HS-5 (cell line): ENCODE measurements at regions not wholly inside any gene's neighbourhood (a gene's known extent, or its start where the extent isn't known, plus 50 kb on each side); places are given as distances from the start of the nearest gene placed in this dataset.
A peak's percentile ranks its signal among the peaks of the same experiment; 100 is the strongest.

Experiments
- DNase-seq: peaks from one replicate; pipeline ENCODE4 v3.0.0-alpha.2; 2012; ENCODE audit warnings: low read depth

DNA sequence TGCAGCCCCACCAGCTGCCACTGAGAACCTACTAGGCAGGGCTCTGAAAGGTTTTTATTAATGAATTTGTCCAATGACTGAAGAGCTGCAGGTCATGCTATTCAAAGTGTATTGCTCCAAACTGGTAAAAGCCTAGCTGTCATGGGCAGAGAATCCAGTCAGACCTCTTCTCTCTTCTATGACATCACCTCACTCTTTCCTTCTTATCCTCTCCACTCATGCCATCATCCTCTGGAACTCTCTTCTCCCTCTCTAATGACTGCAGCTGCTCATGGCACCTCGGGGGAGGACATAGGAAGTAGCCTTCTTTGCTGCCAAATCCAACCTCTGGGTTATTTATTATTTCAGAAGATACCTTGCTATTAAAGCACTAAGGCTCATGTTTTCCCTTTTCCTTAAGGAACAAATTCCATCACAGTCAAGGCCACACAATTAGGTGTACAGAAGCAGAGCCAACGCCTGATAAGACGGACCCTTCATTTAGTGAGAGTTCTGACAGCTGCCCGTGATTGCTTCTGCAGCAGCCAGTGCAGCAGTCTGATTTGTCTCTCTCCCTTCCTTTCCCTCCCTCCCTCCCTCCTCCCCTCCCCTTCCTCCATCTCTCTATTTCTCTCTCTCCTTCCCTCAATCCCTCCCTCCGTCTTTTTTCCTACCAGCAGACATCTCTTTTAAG lies 87.0 kb upstream of the ONECUT1 start:
- no peak for DNase-seq

DNA sequence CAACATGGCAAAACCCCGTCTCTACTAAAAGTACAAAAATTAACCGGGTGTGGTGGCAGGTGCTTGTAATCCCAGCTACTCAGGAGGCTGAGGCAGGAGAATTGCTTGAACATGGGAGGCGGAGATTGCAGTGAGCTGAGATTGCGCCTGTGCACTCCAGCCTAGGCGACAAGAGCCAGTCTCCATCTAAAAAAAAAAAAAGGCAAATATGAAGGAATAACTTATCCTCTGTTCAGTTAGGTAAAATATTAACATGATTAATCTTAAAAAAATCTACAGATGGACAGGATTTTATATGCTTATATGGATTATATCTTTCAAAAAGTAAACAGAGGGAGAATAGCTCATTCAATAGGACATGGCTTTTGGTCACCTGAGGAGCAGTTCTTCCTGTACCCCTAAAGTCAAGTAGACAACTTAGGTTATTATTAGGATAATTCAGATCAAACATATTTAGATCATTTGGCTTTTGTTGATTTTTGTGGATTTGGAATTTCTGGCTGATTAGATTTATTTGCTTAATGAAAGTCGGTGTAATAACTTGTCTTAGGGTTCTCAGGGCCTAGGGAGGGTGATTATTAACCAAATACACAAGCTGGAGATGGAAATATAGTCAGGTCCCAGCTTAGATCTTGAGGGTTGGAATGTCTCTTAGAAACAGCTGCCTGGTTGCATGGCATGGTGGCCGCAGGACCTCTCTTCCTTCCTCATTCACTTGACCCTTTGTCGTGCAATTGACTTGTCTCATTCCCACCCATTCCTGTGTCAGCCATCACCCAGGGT lies 82.1 kb upstream of the ONECUT1 start:
- DNase-seq = no peak

DNA sequence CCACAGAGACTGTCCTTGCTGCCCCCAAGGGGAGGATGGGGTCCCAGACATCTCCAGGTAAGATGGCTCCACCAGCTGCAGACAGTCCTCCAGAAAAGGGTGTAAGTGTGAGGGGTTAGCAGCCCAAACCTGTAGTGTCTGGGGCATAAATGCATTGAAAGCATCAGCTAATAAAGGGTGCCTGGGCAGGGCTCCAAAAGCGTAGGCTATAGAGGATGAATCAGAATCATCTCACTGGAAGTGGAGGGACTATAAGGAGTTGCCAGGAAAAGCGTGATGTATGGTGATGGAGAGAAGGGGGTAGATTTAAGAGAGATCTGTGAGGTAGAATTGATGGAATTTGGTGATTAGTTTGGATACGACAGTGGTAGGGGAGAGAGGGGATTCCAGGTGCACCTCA lies 79.9 kb upstream of the ONECUT1 start:
- no peak for DNase-seq

DNA sequence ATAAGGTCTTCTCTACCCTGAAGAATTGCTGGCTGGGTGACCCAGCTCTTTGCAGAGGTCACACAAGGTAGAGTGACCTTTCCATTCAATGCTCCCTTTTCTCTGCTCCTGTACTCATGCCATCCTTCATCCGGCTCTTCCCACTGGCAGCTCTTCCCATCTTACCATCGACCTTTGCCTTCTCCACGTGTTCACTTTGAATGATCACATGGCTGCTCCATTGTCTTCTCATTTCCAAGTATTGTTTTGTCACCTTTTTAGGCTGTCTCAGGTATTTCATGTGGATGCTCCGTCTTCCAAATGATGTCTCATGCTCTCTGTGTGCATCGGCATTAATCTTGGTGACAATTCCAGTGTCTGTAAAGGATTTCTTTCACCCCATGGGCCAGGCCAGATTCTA lies 76.6 kb upstream of the ONECUT1 start:
- no peak for DNase-seq

DNA sequence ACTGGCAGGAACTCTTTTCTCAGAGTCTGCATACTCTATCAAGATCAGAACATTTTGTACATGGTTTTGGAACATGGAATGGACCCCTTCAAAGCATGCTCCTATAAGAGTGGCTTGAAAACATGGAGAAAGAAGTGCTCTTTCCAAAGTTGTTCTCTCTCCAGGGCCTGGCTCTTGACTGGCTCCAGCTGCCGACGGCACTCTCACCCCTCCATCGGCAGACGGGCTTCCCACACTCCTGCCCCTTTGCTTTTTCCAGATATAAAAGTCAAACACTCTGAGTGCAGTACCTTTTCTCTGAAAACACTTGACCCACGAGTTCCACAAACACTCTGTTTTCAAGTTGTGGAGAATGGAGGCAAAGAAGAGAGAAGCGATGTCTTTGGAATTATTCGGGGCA lies 72.5 kb upstream of the ONECUT1 start:
- no peak for DNase-seq

DNA sequence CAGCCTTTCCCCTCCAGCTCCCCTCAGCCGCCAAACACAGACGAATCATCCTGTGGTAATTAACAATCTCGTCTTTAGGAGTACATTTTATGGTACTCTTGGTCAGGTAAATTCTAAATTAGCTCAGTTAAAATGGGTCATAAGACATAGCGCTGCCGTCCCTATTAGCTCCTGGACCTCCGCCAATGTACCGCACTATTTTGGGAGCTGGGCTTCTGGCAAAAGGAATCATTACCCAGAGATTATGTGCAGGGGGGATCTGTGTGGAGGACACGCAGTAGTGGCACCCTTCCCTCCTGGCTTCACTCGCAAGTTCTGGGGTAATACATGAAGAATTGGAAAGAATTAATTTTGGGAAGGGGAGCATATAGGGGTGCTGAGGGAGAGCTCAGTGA lies 68.6 kb upstream of the ONECUT1 start:
- DNase-seq = no peak

DNA sequence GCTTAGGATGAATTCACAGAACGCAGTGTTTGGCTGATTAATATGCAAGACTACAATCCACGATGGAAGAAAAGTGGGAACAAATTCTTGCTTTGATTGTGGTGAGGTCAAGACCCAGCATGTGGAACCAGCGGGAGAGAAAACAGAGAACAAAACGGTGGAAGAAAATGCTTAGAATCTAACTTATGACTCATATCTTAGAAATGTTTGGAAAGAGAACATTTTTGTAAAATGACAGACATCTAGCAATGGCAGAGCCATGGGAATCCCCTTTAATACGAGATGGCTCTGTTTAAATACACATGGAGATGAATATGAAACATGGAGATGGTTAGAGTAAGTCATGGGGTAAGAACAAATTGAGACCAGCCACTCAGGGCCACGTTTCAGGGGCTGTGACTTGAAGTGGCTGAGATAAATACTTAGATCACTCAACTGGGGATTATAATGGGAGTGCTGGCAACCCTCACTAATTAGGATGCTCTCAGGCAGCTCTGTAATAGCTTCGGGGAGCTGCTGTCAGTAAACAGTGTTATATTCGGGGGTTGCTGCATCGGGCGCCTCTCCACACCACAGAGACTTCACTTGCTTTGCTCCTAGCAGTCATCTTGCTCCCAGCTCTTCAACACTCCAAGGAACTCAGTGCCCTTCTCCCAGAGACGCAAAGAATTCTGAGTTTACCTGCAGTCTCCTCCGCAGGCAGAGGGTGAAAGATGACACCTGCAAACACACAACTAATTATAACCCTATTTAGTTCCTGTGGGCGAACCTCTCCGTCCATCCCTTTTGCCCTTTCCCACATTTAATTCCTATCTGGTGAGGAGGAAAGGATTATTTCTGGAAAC lies 68.0 kb upstream of the ONECUT1 start:
- peak; percentile 26 for DNase-seq

DNA sequence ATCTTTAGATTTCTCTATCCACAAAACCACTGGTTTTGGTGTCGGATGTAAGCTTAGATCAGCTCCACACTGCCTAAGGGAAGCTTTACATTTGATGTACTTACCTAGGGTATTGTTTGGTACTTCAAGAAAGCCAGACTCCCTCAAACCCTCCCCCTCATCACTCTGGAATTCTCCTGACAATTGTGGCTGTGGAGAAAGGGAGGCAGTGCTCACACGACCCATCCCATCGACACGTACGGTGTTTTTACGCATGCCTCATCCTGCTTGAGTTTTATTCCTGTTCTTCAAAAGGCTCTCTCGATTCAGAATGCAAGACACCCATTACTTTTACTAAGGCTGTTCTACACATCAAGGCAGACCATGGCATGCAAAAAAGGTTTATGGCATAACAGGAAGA lies 67.3 kb upstream of the ONECUT1 start:
- DNase-seq = no peak

DNA sequence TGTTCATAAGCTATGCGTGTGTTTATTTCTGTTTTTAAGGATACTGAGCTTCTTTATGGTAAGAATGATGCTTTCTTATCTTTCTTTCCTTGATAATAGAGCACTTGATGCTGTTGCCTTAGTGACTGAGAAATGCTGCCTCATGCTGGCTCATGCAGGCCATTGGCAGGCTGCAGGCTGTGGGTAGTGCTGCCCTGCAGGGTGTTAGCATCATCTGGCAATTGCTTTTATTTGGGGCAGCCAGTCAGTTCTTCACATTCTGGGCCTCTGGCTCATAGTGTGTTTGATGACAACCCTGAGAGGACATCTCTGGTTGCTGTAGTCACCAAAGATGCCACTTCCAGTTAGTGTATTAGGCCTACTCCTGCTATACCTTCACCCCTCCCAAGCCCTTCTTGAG lies 66.2 kb upstream of the ONECUT1 start:
- DNase-seq = no peak

DNA sequence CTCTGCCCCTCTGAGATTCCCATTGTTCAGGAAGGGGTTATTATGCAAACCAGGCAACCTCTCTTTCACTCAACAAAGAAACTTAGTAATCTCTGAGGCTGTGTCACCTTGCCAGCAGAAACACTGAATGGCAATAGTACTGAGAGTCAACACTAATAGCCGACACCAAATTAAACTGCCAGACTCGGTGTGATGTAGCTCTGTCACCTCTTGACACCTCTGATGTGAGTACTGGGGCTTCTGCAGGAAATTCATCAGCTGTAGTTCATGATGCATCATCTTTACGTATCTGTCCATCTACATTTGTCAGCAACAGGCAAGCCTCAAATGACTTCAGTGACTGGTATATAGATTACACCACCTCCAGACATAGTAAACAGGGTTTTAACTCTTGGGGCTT lies 65.0 kb upstream of the ONECUT1 start:
- no peak for DNase-seq

DNA sequence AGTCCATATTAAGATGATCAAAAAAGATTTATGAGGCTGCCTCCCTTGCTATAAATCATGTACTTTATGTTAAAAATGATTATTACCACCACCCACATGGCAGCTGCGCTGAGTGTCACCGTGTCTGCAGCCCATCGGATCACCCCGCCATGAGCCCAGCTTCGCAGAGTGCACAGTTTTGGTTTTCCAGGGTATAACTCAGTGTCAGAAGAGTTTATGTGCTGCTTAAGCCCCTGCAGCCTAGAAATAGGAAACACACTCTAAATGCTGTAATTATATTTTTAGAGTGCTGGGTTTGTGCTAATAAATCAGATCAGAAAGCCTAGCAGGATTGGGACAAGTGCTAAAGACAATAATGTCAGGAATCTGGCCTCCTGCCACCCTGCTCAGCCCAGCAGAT lies 54.7 kb upstream of the ONECUT1 start:
- DNase-seq = no peak
